Heart right ventricle (tissue), 16 donors: ENCODE measurements at regions not wholly inside any gene's neighbourhood (a gene's known extent, or its start where the extent isn't known, plus 50 kb on each side); places are given as distances from the start of the nearest gene placed in this dataset.

Source experiments
- ATAC-seq, 8 donors: fragments of 200-7000 bp; cut with Tn5 transposase; one replicate each; pipeline ENCODE4 v1.9.1; 2020; ENCODE audit warnings: mild to moderate bottlenecking in 8 of 8, moderate library complexity in 8 of 8, moderate number of reproducible peaks in 1 of 8
- DNase-seq, 2 donors: peaks; one replicate each; pipeline ENCODE4 v3.0.0-alpha.2; 2020
- H3K27ac ChIP-seq, 10 donors: fragments of 200-600 bp; sonication (generic) in 2 of 10; one replicate each; pipeline versions ENCODE4 v1.5.0 to v1.8.0; 2020 to 2022; ENCODE audit warnings: mild to moderate bottlenecking in 3 of 10
- H3K27me3 ChIP-seq, 7 donors: fragments of 200-600 bp; one replicate each; pipeline ENCODE4 v1.8.0; 2021 to 2022; ENCODE audit warnings: mild to moderate bottlenecking in 2 of 7
- H3K36me3 ChIP-seq, 9 donors: fragments of 200-600 bp; sonication (generic) in 1 of 9; one replicate each; pipeline versions ENCODE4 v1.5.0 to v1.8.0; 2020 to 2022; ENCODE audit warnings: mild to moderate bottlenecking in 2 of 9
- H3K4me1 ChIP-seq, 9 donors: fragments of 200-600 bp; sonication (generic) in 1 of 9; one replicate each; pipeline versions ENCODE4 v1.5.0 to v1.8.0; 2020 to 2022; ENCODE audit warnings: mild to moderate bottlenecking in 4 of 9
- H3K4me3 ChIP-seq, 10 donors: fragments of 200-600 bp; sonication (generic) in 2 of 10; one replicate each; pipeline versions ENCODE4 v1.5.0 to v1.8.0; 2020 to 2022; ENCODE audit warnings: mild to moderate bottlenecking in 7 of 10, moderate library complexity in 2 of 10
- H3K9me3 ChIP-seq, 11 donors: fragments of 200-600 bp in 10 of 11; sonication (generic) in 2 of 11; one replicate each; pipeline versions ENCODE4 v1.5.0 to v1.8.0; 2013 to 2022; ENCODE audit warnings: mild to moderate bottlenecking in 2 of 11, control low read depth in 1 of 11, moderate library complexity in 1 of 11
- WGBS, 2 donors: extraction: QIAGEN DNeasy Blood & Tissue Kit; methylation state at CpG; one replicate each; pipeline ENCODE4 v1.1.7; 2013; ENCODE audit warnings: inconsistent platforms in 1 of 2; 5-methylcytosine and 5-hydroxymethylcytosine counted together
- intact Hi-C, 10 donors: fragments of 100-400 bp; cut with DNase I; formaldehyde crosslinking; loops; one replicate each; pipeline versions ENCODE4 v1.11.1 to v1.14.2; 2022
- TF ChIP-seq, protein P1 (sequence below), 9 donors: fragments of 200-600 bp; sonication (generic) in 2 of 9; IDR thresholded peaks; one replicate each; pipeline versions ENCODE4 v1.5.0 to v1.8.0; 2021 to 2022; ENCODE audit warnings: antibody characterized with exemption in 9 of 9, mild to moderate bottlenecking in 5 of 9, moderate library complexity in 1 of 9
- donor health status: Arrhythmogenic right ventricular cardiomyopathy.
- donor health status: ischemic (EF 13 %, LVEDD 7.1; RV severe dilation, severe dysfunction).
- donor health status: healthy with polysubstance abuse.
- donor health status: DM: no; HTN: yes; CAD: no.
- donor health status: DM: no; HTN: no; CAD: no.
- donor health status: ischemic (EF 25% LVEDD 6.9; RV normal size, moderate dysfunction).
- donor health status: ischemic (EF 25% LVEDD 5.7; RV mildly dilated, moderate dysfunction).
- donor health status: healthy.
- donor health status: DM: yes; HTN: yes; CAD: no.
- donor health status: Ischemic cardiomyopathy.
- donor health status: ischemic (EF 35%, LVEDD 5.7; RV mildly dilated, moderate dysfunction).
- donor health status: nonischemic (EF 11% LVEDD 7.7; RV severe dilation, severe dysfunction).
- donor health status: DM: yes; HTN: yes; CAD: no.
- donor health status: PGD.
- donor health status: ischemic (EF 29% LVEDD 5.4; RV normal size, mild dysfunction).
- donor health status: nonischemic (EF 23%, LVEDD 6.1; RV moderate dilation, normal function).

DNA sequence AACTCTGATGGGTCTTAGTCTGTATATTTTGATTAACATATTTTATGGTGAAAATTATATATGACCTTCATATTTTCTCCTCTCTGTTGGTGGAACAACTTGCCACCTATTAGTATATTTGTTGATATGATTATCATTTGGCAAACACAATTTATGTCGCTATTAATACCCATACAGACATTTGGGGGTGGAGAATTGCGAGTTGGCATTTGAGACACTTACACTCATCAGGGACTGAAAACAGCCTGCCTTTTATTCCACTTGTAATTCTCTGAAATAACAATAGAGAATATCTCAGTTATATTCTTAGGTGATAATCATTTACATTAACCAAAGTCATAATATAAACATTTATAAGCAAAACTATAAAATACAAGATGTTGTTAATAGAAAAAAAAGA lies 100.5 kb upstream of the RGS18 start:
- H3K27ac ChIP-seq: no peak overlapping the region

DNA sequence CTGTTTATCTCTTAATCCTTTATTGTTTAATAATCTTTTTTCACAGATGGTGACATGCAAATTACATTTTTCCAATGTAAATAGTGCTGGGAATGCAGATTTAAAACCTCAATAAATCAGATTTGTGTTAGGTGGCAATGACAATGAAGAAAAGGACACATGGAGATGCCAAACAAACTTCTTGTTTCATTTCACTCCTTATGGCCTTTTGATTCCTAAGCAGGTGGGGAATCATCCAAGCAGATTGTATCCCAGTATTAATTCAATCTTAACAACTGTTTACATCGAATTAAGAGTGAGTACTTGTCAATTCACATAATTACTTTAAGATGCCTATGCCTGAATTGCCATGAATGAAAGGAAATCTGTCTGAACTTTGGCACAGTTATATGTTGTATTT lies 98.9 kb upstream of the RGS18 start:
- Histone ChIP-seq H3K27me3 (no peaks in the 10 kb centered on the region), H3K4me1 (no peaks in the 10 kb centered on the region), H3K9me3 (no peaks in the 10 kb centered on the region), H3K36me3 (no peaks in the 10 kb centered on the region), H3K4me3 (no peak overlapping the region), H3K27ac (no peak overlapping the region)
- intact Hi-C loops: no loop called here
- ATAC-seq (no peak), DNase-seq (no peak)
- TF ChIP-seq, protein P1, sequence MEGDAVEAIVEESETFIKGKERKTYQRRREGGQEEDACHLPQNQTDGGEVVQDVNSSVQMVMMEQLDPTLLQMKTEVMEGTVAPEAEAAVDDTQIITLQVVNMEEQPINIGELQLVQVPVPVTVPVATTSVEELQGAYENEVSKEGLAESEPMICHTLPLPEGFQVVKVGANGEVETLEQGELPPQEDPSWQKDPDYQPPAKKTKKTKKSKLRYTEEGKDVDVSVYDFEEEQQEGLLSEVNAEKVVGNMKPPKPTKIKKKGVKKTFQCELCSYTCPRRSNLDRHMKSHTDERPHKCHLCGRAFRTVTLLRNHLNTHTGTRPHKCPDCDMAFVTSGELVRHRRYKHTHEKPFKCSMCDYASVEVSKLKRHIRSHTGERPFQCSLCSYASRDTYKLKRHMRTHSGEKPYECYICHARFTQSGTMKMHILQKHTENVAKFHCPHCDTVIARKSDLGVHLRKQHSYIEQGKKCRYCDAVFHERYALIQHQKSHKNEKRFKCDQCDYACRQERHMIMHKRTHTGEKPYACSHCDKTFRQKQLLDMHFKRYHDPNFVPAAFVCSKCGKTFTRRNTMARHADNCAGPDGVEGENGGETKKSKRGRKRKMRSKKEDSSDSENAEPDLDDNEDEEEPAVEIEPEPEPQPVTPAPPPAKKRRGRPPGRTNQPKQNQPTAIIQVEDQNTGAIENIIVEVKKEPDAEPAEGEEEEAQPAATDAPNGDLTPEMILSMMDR (IDR thresholded peaks at IDR 0.05): no peak
- 51 to 79% methylated on average over 1 of the region's 1 CpG for WGBS, 2 donors

More for the DNA sequence above, 100.5 kb upstream of the RGS18 start:
- H3K36me3 ChIP-seq: no peaks in the 10 kb centered on the region
- DNase-seq (no peak), ATAC-seq (no peak)
- H3K27me3 ChIP-seq: no peaks in the 10 kb centered on the region
- peaks cover 0 to 7% (median 0%) of the 10 kb centered on the region in 9 donors for H3K4me1 ChIP-seq
- WGBS, 2 donors: 33 to 39% methylated on average over 2 of the region's 2 CpGs
- intact Hi-C loops: no loop called here
- TF ChIP-seq, protein P1 (IDR thresholded peaks at IDR 0.05): no peak
- H3K9me3 ChIP-seq: no peaks in the 10 kb centered on the region
- no peak overlapping the region for H3K4me3 ChIP-seq

DNA sequence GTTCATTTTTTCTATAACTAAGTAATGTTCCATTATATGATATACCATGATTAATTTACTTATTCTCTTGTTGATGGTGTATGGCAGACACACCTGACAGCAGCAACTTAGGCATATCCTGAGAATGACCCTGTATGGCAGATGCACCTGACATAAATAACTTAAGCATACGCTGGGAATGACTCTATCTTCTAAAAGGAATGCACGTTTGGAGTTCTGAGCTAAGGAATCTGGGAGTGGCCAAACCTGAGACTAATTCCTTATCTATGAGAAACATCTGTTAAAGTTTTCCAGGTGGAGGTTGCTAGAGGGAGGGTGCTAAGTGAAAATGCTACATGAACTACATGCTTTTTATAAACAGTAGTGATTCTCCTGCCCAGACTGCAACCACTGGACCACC lies 96.7 kb upstream of the RGS18 start:
- 51 to 57% methylated on average over 2 of the region's 2 CpGs for WGBS, 2 donors
- ATAC-seq: no peak
- TF ChIP-seq, protein P1 (IDR thresholded peaks at IDR 0.05): no peak
- Histone ChIP-seq H3K4me1 (no peaks in the 10 kb centered on the region), H3K36me3 (no peaks in the 10 kb centered on the region), H3K9me3 (no peaks in the 10 kb centered on the region), H3K4me3 (no peak overlapping the region), H3K27me3 (no peaks in the 10 kb centered on the region), H3K27ac (no peak overlapping the region)
- no peak for DNase-seq
- intact Hi-C loops: no loop called here

DNA sequence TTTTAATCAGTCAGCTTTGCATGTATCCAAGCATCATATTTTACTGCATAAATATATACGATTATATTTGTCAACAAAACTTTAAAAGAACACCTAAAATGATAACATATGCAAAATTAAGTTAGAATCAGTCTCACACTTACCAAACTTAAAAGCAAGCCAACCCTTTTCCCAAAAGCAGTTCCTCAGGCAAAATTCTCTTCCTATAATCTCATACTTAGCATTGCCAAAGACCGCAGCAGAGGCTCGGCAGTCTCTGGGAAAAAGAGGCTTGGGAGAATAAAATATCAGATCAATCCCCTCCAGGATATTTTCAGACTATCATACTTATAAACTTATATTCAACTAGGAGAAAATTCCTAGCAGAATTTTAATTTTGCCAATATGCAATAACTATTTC lies 93.2 kb upstream of the RGS18 start:
- H3K9me3 ChIP-seq: no peaks in the 10 kb centered on the region
- WGBS, 2 donors: 67 to 72% methylated on average over 3 of the region's 3 CpGs

More for the DNA sequence above, 93.2 kb upstream of the RGS18 start:
- H3K4me3 ChIP-seq: no peak overlapping the region
- no peaks in the 10 kb centered on the region for H3K4me1 ChIP-seq
- H3K36me3 ChIP-seq: no peaks in the 10 kb centered on the region
- no peaks in the 10 kb centered on the region for H3K27me3 ChIP-seq
- no peak for DNase-seq
- TF ChIP-seq, protein P1 (IDR thresholded peaks at IDR 0.05): no peak
- intact Hi-C loops: no loop called here
- no peak for ATAC-seq
- H3K27ac ChIP-seq: no peak overlapping the region
